Tibial artery (tissue), 4 donors: ENCODE measurements at regions not wholly inside any gene's neighbourhood (a gene's known extent, or its start where the extent isn't known, plus 50 kb on each side); places are given as distances from the start of the nearest gene placed in this dataset.

ENCODE experiments used
- DNase-seq, 2 donors: peaks; one replicate each; pipeline ENCODE4 v3.0.0-alpha.2; 2019
- H3K27ac ChIP-seq, 2 donors: fragments of 200-600 bp; sonication (generic) in 1 of 2; 1 replicate in 1 of 2; 2 replicates in 1 of 2; pipeline ENCODE4 v1.5.1; 2018 to 2019; ENCODE audit warnings: mild to moderate bottlenecking in 1 of 2
- H3K27me3 ChIP-seq, 2 donors: fragments of 200-600 bp; sonication (generic) in 1 of 2; one replicate each; pipeline versions ENCODE4 v1.5.1 to v1.6.0; 2016 to 2019
- H3K36me3 ChIP-seq, 3 donors: fragments of 200-600 bp; sonication (generic) in 2 of 3; one replicate each; pipeline ENCODE4 v1.5.1; 2016 to 2019; ENCODE audit warnings: mild to moderate bottlenecking in 2 of 3
- H3K4me1 ChIP-seq, 4 donors: fragments of 200-600 bp; sonication (generic) in 2 of 4; 1 replicate in 3 of 4; 2 replicates in 1 of 4; pipeline ENCODE4 v1.5.1; 2016 to 2019
- H3K4me3 ChIP-seq, 2 donors: fragments of 200-600 bp; sonication (generic) in 1 of 2; 1 replicate in 1 of 2; 2 replicates in 1 of 2; pipeline ENCODE4 v1.5.1; 2018 to 2019; ENCODE audit warnings: mild to moderate bottlenecking in 2 of 2
- H3K9me3 ChIP-seq, 3 donors: fragments of 200-600 bp; sonication (generic) in 1 of 3; one replicate each; pipeline ENCODE4 v1.5.1; 2016 to 2019
- CTCF ChIP-seq, 2 experiments: fragments of 200-600 bp in 1 of 2; fragments of 450-650 bp in 1 of 2; IDR thresholded peaks; one replicate each; pipeline ENCODE4 v1.5.1; 2017 to 2019; ENCODE audit warnings: antibody characterized with exemption in 2 of 2, mild to moderate bottlenecking in 1 of 2, moderate library complexity in 1 of 2
- intact Hi-C: fragments of 100-400 bp; cut with DNase I; formaldehyde crosslinking; loops from one replicate; pipeline ENCODE4 v1.15.0; 2023; ENCODE audit warnings: low total_unique reads

- intact Hi-C loops: no loop called here
- TF ChIP-seq CTCF (IDR thresholded peaks at IDR 0.05): no peak
- no peak for DNase-seq
- no peak overlapping the region for H3K27ac ChIP-seq
- H3K36me3 ChIP-seq: no peaks in the 10 kb centered on the region
- no peaks in the 10 kb centered on the region for H3K4me1 ChIP-seq
- no peaks in the 10 kb centered on the region for H3K27me3 ChIP-seq
- H3K4me3 ChIP-seq: no peak overlapping the region
- H3K9me3 ChIP-seq: no peaks in the 10 kb centered on the region
Measured at GRCh38 chr18:22106536-22107292, 62.7 kb upstream of the GATA6 start.

GRCh38 chr18:22108674-22109073, 60.7 kb upstream of the GATA6 start:
- DNase-seq: no peak
- H3K4me3 ChIP-seq: no peak overlapping the region
- H3K36me3 ChIP-seq: no peaks in the 10 kb centered on the region
- no peaks in the 10 kb centered on the region for H3K4me1 ChIP-seq
- no peak for TF ChIP-seq CTCF (IDR thresholded peaks at IDR 0.05)
- intact Hi-C loops: no loop called here
- H3K9me3 ChIP-seq: no peaks in the 10 kb centered on the region
- no peaks in the 10 kb centered on the region for H3K27me3 ChIP-seq
- no peak overlapping the region for H3K27ac ChIP-seq

GRCh38 chr18:22109535-22109934, 59.9 kb upstream of the GATA6 start:
- H3K4me3 ChIP-seq: no peak overlapping the region
- no peak overlapping the region for H3K27ac ChIP-seq
- TF ChIP-seq CTCF (IDR thresholded peaks at IDR 0.05): no peak
- H3K27me3 ChIP-seq: no peaks in the 10 kb centered on the region
- intact Hi-C loops: no loop called here
- DNase-seq: no peak
- no peaks in the 10 kb centered on the region for H3K9me3 ChIP-seq
- H3K36me3 ChIP-seq: no peaks in the 10 kb centered on the region
- no peaks in the 10 kb centered on the region for H3K4me1 ChIP-seq

GRCh38 chr18:22110461-22110924, 58.9 kb upstream of the GATA6 start:
- intact Hi-C loops: no loop called here

GRCh38 chr18:22112215-22112614, 57.2 kb upstream of the GATA6 start:
- intact Hi-C loops: no loop called here
- H3K36me3 ChIP-seq: no peaks in the 10 kb centered on the region
- H3K4me1 ChIP-seq: no peaks in the 10 kb centered on the region
- TF ChIP-seq CTCF (IDR thresholded peaks at IDR 0.05): no peak
- H3K27me3 ChIP-seq: no peaks in the 10 kb centered on the region
- no peak overlapping the region for H3K4me3 ChIP-seq
- no peak for DNase-seq
- H3K27ac ChIP-seq: no peak overlapping the region
- H3K9me3 ChIP-seq: no peaks in the 10 kb centered on the region

More at GRCh38 chr18:22110461-22110924, 58.9 kb upstream of the GATA6 start:
- Histone ChIP-seq H3K36me3 (no peaks in the 10 kb centered on the region), H3K4me1 (no peaks in the 10 kb centered on the region), H3K27me3 (no peaks in the 10 kb centered on the region), H3K27ac (no peak overlapping the region), H3K9me3 (no peaks in the 10 kb centered on the region), H3K4me3 (no peak overlapping the region)
- no peak for TF ChIP-seq CTCF (IDR thresholded peaks at IDR 0.05)
- DNase-seq: no peak
